ENCODE measurements at regions not wholly inside any gene's neighbourhood (a gene's known extent, or its start where the extent isn't known, plus 50 kb on each side); places are given as distances from the start of the nearest gene placed in this dataset.

- TF ChIP-seq CTCF (IDR thresholded peaks at IDR 0.05): no peak
- no peak for TF ChIP-seq POLR2A (IDR thresholded peaks at IDR 0.05)
Measured at GRCh38 chr7:98470485-98471240, 69.8 kb upstream of the BAIAP2L1 start.
